Nephron (organoid): ENCODE measurements at regions not wholly inside any gene's neighbourhood (a gene's known extent, or its start where the extent isn't known, plus 50 kb on each side); places are given as distances from the start of the nearest gene placed in this dataset.

Source experiments
- H3K27ac Mint-ChIP-seq, 3 experiments: 2 replicates each; pipeline ENCODE4 v1.8.0; 2020; ENCODE audit warnings: mixed read lengths in 3 of 3, mild to moderate bottlenecking in 2 of 3, moderate library complexity in 1 of 3
- H3K27me3 Mint-ChIP-seq: 2 replicates; pipeline ENCODE4 v1.8.0; 2021; ENCODE audit warnings: low read depth, mild to moderate bottlenecking, moderate library complexity, mixed read lengths
- H3K36me3 Mint-ChIP-seq: 2 replicates; pipeline ENCODE4 v1.8.0; 2020; ENCODE audit warnings: low read depth, mixed read lengths
- H3K4me1 Mint-ChIP-seq: 2 replicates; pipeline ENCODE4 v1.8.0; 2020; ENCODE audit warnings: mixed read lengths
- H3K4me3 Mint-ChIP-seq, 3 experiments: 2 replicates each; pipeline ENCODE4 v1.8.0; 2020; ENCODE audit warnings: mild to moderate bottlenecking in 3 of 3, mixed read lengths in 3 of 3, moderate library complexity in 2 of 3
- H3K9me3 Mint-ChIP-seq: 2 replicates; pipeline ENCODE4 v1.8.0; 2020; ENCODE audit warnings: mixed read lengths
- CTCF ChIP-seq, 3 experiments: fragments of 200-600 bp; sonication (generic); IDR thresholded peaks; one replicate each; pipeline ENCODE4 v1.5.0; 2021; ENCODE audit warnings: antibody characterized with exemption in 3 of 3; ENCODE audit not compliant: unreplicated experiment in 3 of 3

- TF ChIP-seq CTCF (IDR thresholded peaks at IDR 0.05; ENCODE audit: unreplicated experiment in 3 of 3): no peak
- no peaks in the 10 kb centered on the region for H3K36me3 Mint-ChIP-seq
- peaks cover 52% of the 10 kb centered on the region for H3K9me3 Mint-ChIP-seq
- no peaks in the 10 kb centered on the region for H3K4me1 Mint-ChIP-seq
- H3K27me3 Mint-ChIP-seq: peaks cover 1% of the 10 kb centered on the region
- no peak overlapping the region for H3K27ac Mint-ChIP-seq
- no peak overlapping the region for H3K4me3 Mint-ChIP-seq
Observed at GRCh38 chr21:38880577-38880966, 74.8 kb downstream of the ETS2 start.

DNA sequence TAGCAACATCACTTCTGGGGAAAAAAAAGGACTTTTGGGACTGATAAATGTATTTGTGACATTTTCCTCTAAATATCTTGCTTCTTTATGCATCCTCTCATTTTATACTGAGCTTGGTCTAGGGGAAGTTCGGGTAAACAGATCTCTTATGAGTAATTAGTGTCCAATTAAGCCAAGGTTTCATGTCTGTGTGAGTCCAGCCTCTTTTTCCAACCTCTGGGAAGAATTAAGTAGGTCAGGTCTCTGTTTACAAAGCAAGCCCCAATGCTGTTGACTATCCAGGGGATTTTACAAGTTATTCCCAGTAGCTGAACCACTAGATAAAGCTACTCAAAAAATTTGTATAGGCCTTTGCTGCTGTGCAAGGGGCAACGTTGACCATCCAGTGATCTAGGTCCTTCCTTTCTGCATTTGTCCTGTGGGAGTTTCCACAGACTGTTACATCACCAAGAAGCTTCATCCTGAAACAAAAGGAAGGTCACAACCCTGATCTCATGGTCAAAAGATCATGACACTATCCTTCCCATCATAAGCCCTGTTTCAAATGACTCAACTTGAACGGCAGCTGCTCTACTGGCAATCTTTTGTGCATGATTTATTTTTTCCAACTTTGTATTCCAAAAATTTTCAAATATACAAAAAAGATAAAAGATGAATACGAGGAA lies 74.3 kb downstream of the ETS2 start:
- Mint-ChIP-seq H3K27ac (no peak overlapping the region), H3K36me3 (no peaks in the 10 kb centered on the region), H3K4me1 (no peaks in the 10 kb centered on the region), H3K9me3 (peaks cover 50% of the 10 kb centered on the region), H3K4me3 (no peak overlapping the region), H3K27me3 (peaks cover 4% of the 10 kb centered on the region)
- no peak for TF ChIP-seq CTCF (IDR thresholded peaks at IDR 0.05; ENCODE audit: unreplicated experiment in 3 of 3)

DNA sequence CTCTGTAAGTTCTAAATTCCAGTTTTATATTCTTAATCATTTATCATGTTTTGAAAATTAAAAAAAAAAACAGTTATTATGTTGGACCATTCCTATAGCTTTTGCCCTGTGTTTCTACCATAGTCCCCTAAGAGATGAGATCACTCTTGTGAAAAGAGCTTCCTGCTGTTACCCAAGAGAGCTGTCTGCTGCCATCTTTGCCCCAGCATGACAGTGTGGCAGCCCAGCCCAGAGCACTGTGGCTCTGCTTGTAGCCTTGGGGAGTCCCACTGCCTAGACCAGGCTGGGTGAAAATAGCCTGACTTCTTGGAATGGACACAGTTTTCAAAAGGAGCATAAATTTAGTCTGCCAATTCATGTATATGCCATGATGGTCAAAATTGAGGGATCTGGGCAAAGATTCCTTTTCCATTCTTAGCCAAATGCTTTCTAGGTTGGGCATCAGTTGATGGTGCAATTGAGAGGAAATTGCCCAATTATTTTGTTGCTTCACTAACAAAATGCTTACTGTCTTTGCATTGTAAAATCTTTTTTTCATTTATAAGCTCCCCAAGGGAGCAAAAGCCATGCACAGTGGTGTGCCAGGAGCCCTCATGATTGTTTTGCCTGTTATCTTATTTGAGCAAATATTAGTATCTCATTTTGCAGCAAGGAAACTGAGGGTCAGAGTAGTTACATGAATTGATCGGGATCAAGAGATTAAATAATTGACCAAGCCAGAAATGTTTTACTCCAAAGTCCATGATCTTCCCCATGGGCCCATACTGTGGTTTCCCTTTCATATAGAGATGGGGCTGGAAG lies 72.8 kb downstream of the ETS2 start:
- no peak for TF ChIP-seq CTCF (IDR thresholded peaks at IDR 0.05; ENCODE audit: unreplicated experiment in 3 of 3)
- Mint-ChIP-seq H3K9me3 (peaks cover 40% of the 10 kb centered on the region), H3K4me3 (no peak overlapping the region), H3K27me3 (peaks cover 4% of the 10 kb centered on the region), H3K4me1 (no peaks in the 10 kb centered on the region), H3K36me3 (no peaks in the 10 kb centered on the region), H3K27ac (no peak overlapping the region)

DNA sequence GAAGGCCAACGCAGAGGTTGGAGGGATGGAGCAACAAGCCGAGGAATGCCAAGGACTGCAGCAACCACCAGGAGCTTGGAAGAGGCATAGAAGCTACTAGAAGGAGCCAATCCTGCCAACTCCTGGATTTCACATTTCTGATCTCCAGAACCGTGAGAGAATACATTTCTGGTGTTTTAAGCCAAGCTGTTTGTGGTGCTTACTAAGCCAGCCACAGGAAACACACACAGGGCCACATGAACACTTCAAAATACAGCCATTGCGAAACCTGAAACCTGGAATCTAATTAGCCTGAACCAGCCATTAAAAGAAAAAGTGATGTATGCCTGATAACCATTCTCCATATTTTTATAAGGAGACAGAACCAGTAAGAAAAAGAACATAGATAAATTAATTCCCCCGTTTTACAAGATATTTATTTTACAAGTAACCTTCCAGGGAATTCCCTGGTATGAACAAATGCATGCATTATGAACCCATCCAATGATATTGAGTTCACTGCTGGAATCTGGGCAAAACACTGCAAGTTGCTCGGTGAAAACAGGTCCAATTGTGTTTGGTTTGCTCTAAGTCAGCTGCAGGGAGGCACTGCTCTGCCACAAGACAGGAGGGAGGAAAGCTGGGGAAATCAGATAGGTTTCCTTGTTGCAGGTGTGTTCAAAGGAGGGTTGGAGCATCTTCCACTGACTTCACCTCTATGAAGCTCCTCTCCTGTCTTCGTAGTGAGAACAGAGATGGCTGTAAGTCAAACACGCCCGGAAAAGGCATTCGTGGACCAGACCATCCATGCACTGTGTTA lies 70.2 kb downstream of the ETS2 start:
- Mint-ChIP-seq H3K36me3 (no peaks in the 10 kb centered on the region), H3K27ac (no peak overlapping the region), H3K27me3 (peaks cover 4% of the 10 kb centered on the region), H3K4me3 (no peak overlapping the region), H3K9me3 (peaks cover 22% of the 10 kb centered on the region), H3K4me1 (no peaks in the 10 kb centered on the region)
- no peak for TF ChIP-seq CTCF (IDR thresholded peaks at IDR 0.05; ENCODE audit: unreplicated experiment in 3 of 3)
